HG02885 (cell line): ENCODE measurements at regions not wholly inside any gene's neighbourhood (a gene's known extent, or its start where the extent isn't known, plus 50 kb on each side); places are given as distances from the start of the nearest gene placed in this dataset.
"Not testable (repeated sequence)": the region's sequence is repeated elsewhere in the genome, so short reads cannot be mapped to it uniquely, and the experiment has no call there.

Experiments used
- ATAC-seq: cut with Tn5 transposase; IDR thresholded peaks from one replicate; pipeline ENCODE4 v1.9.1; 2021; ENCODE audit warnings: mild to moderate bottlenecking; ENCODE audit not compliant: unreplicated experiment, poor library complexity

- ATAC-seq, result no peak
Measured at GRCh38 chr7:68865351-68866199, 732.7 kb upstream of the AUTS2 start.

- ATAC-seq, result no peak
Measured at GRCh38 chr7:68866200-68866570, 732.1 kb upstream of the AUTS2 start.

- ATAC-seq, result not testable (repeated sequence)
Measured at GRCh38 chr7:68866721-68867120, 731.6 kb upstream of the AUTS2 start.

- no peak for ATAC-seq
Measured at GRCh38 chr7:68868978-68869377, 729.3 kb upstream of the AUTS2 start.

- no peak for ATAC-seq
Measured at GRCh38 chr7:68873616-68874015, 724.7 kb upstream of the AUTS2 start.

GRCh38 chr7:68875857-68876256, 722.4 kb upstream of the AUTS2 start:
- no peak for ATAC-seq

- not testable (repeated sequence) for ATAC-seq
Measured at GRCh38 chr7:68887116-68887515, 711.2 kb upstream of the AUTS2 start.

- ATAC-seq, result no peak
Measured at GRCh38 chr7:68888971-68889385, 709.3 kb upstream of the AUTS2 start.

GRCh38 chr7:68892236-68892635, 706.0 kb upstream of the AUTS2 start:
- ATAC-seq, result no peak

GRCh38 chr7:68893411-68893810, 704.9 kb upstream of the AUTS2 start:
- no peak for ATAC-seq

GRCh38 chr7:68899156-68899555, 699.1 kb upstream of the AUTS2 start:
- not testable (repeated sequence) for ATAC-seq

- no peak for ATAC-seq
Measured at GRCh38 chr7:68900096-68900495, 698.2 kb upstream of the AUTS2 start.

GRCh38 chr7:68904630-68905029, 693.6 kb upstream of the AUTS2 start:
- ATAC-seq, result no peak

GRCh38 chr7:68911754-68912153, 686.5 kb upstream of the AUTS2 start:
- no peak for ATAC-seq

- ATAC-seq, result no peak
Measured at GRCh38 chr7:68914006-68914405, 684.3 kb upstream of the AUTS2 start.

- ATAC-seq, result no peak
Measured at GRCh38 chr7:68917041-68917651, 681.1 kb upstream of the AUTS2 start.

- ATAC-seq, result no peak
Measured at GRCh38 chr7:68918621-68919020, 679.7 kb upstream of the AUTS2 start.

- ATAC-seq, result no peak
Measured at GRCh38 chr7:68922850-68923249, 675.4 kb upstream of the AUTS2 start.

- no peak for ATAC-seq
Measured at GRCh38 chr7:68925241-68925640, 673.0 kb upstream of the AUTS2 start.

- no peak for ATAC-seq
Measured at GRCh38 chr7:68929781-68930261, 668.5 kb upstream of the AUTS2 start.

GRCh38 chr7:68936471-68937035, 661.7 kb upstream of the AUTS2 start:
- ATAC-seq, result no peak
